DND-41 (cell line): ENCODE measurements at regions not wholly inside any gene's neighbourhood (a gene's known extent, or its start where the extent isn't known, plus 50 kb on each side); places are given as distances from the start of the nearest gene placed in this dataset.
"Not testable (repeated sequence)": the region's sequence is repeated elsewhere in the genome, so short reads cannot be mapped to it uniquely, and the experiment has no call there.

Source experiments
- ATAC-seq: fragments of 200-7000 bp; cut with Tn5 transposase; 3 replicates; pipeline ENCODE4 v1.9.1; 2021; ENCODE audit warnings: low read depth; ENCODE audit not compliant: insufficient read depth
- DNase-seq: peaks from one replicate; pipeline ENCODE4 v3.0.0-alpha.2; 2020
- H2AFZ ChIP-seq: 2 replicates; pipeline ENCODE4 v1.6.0; 2012; ENCODE audit warnings: low read depth, low read length
- H3K27ac ChIP-seq: 2 replicates; pipeline ENCODE4 v1.5.1; 2012; ENCODE audit warnings: low read length, inconsistent platforms
- H3K27me3 ChIP-seq: fragments of 200-600 bp; sonication (generic); 2 replicates; pipeline ENCODE4 v1.6.0; 2012; ENCODE audit warnings: low read length, mild to moderate bottlenecking, inconsistent platforms; ENCODE audit not compliant: insufficient read depth, poor library complexity
- H3K36me3 ChIP-seq: 2 replicates; pipeline ENCODE4 v1.5.1; 2012; ENCODE audit warnings: low read length, inconsistent platforms; ENCODE audit not compliant: insufficient read depth
- H3K4me1 ChIP-seq: 2 replicates; pipeline ENCODE4 v1.5.1; 2012; ENCODE audit warnings: mild to moderate bottlenecking, low read length; ENCODE audit not compliant: insufficient read depth
- H3K4me2 ChIP-seq: 2 replicates; pipeline ENCODE4 v1.6.0; 2012; ENCODE audit warnings: mild to moderate bottlenecking, moderate library complexity, low read length, inconsistent platforms; ENCODE audit not compliant: insufficient read depth
- H3K4me3 ChIP-seq, 2 experiments: fragments of 200-600 bp in 1 of 2; shearing (Covaris generic) in 1 of 2; 2 replicates each; pipeline ENCODE4 v1.5.1; 2012 to 2016; ENCODE audit warnings: inconsistent platforms in 2 of 2, low read length in 2 of 2, mild to moderate bottlenecking in 2 of 2, low read depth in 1 of 2, moderate library complexity in 1 of 2
- H3K79me2 ChIP-seq: 2 replicates; pipeline ENCODE4 v1.6.0; 2012; ENCODE audit warnings: low read length, inconsistent platforms; ENCODE audit not compliant: insufficient read depth
- H3K9ac ChIP-seq: 2 replicates; pipeline ENCODE4 v1.6.0; 2012; ENCODE audit warnings: low read depth, mild to moderate bottlenecking, inconsistent platforms, low read length, moderate library complexity
- H3K9me3 ChIP-seq: 2 replicates; pipeline ENCODE4 v1.5.1; 2012; ENCODE audit warnings: low read length, moderate library complexity, mild to moderate bottlenecking, inconsistent platforms; ENCODE audit not compliant: insufficient read depth, severe bottlenecking
- H4K20me1 ChIP-seq: 2 replicates; pipeline ENCODE4 v1.6.0; 2012; ENCODE audit warnings: low read length; ENCODE audit not compliant: insufficient read depth
- EZH2 ChIP-seq: IDR thresholded peaks from 3 replicates; pipeline ENCODE4 v1.6.1; 2012; ENCODE audit warnings: borderline replicate concordance, low read depth, mild to moderate bottlenecking, moderate library complexity, low read length, inconsistent platforms; ENCODE audit not compliant: severe bottlenecking
- TF ChIP-seq, protein P1 (sequence below): IDR thresholded peaks from 2 replicates; pipeline ENCODE4 v1.5.1; 2012; ENCODE audit warnings: borderline replicate concordance, low read length, moderate library complexity, mild to moderate bottlenecking; ENCODE audit not compliant: poor library complexity, severe bottlenecking; ENCODE audit errors: extremely low read depth

DNA sequence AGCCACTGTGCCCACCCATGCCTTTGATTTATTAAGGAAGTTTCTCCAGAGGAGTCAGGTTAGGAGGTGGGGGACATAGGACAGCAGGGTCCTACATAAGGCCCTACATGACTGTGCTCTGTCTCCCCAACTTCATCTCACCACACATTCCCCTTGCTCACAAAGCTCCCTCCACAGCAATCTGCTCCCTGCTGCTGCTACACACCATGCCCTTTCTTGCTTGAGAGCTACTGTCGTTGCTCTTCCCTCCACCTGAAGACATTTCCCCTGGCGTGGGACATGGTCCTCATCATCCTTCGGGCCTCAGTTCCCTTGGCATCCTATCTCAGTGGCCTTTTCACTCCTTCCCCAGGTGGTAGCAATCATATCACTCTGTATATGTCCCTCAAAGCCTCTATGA is 75.9 kb upstream of the DAPK1 start:
- Histone ChIP-seq H3K9me3 (no peaks in the 10 kb centered on the region), H3K4me2 (no peak overlapping the region), H2AFZ (no peak overlapping the region), H3K9ac (no peak overlapping the region), H3K27me3 (no peaks in the 10 kb centered on the region), H3K4me1 (no peaks in the 10 kb centered on the region), H3K4me3 (no peak overlapping the region), H3K79me2 (no peaks in the 10 kb centered on the region), H4K20me1 (no peaks in the 10 kb centered on the region), H3K36me3 (no peaks in the 10 kb centered on the region), H3K27ac (no peak overlapping the region)
- DNase-seq, result no peak
- no peak for TF ChIP-seq EZH2
- TF ChIP-seq, protein P1, sequence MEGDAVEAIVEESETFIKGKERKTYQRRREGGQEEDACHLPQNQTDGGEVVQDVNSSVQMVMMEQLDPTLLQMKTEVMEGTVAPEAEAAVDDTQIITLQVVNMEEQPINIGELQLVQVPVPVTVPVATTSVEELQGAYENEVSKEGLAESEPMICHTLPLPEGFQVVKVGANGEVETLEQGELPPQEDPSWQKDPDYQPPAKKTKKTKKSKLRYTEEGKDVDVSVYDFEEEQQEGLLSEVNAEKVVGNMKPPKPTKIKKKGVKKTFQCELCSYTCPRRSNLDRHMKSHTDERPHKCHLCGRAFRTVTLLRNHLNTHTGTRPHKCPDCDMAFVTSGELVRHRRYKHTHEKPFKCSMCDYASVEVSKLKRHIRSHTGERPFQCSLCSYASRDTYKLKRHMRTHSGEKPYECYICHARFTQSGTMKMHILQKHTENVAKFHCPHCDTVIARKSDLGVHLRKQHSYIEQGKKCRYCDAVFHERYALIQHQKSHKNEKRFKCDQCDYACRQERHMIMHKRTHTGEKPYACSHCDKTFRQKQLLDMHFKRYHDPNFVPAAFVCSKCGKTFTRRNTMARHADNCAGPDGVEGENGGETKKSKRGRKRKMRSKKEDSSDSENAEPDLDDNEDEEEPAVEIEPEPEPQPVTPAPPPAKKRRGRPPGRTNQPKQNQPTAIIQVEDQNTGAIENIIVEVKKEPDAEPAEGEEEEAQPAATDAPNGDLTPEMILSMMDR, result no peak
- ATAC-seq, result no peak

DNA sequence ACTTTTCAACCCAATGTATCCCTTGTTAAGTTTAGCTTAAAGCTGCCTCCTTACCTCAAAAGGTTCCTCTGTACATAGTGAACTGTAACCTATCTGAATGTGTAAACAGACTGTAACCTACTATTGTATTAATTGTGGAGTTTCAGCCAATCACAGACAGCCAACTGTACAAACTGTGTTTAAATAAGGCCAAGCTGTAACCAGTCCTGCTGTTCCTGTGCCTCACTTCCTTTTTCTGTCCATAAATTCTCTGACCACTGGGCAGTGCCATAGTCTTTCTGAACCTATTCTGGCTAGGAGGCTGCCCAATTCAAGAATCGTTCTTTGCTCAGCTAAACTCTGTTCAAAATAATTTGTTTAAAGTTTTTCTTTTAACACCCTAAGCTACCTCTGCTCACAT is 74.7 kb upstream of the DAPK1 start:
- TF ChIP-seq, protein P1, result no peak
- no peak for TF ChIP-seq EZH2
- Histone ChIP-seq H3K9ac (no peak overlapping the region), H4K20me1 (no peaks in the 10 kb centered on the region), H3K27me3 (no peaks in the 10 kb centered on the region), H3K27ac (no peak overlapping the region), H3K4me2 (no peak overlapping the region), H2AFZ (no peak overlapping the region), H3K4me1 (no peaks in the 10 kb centered on the region), H3K4me3 (no peak overlapping the region), H3K36me3 (no peaks in the 10 kb centered on the region), H3K9me3 (no peaks in the 10 kb centered on the region), H3K79me2 (no peaks in the 10 kb centered on the region)
- ATAC-seq, result no peak
- no peak for DNase-seq

- not testable (repeated sequence) for H3K9ac ChIP-seq, ATAC-seq, H2AFZ ChIP-seq, H3K79me2 ChIP-seq, H3K4me1 ChIP-seq, H3K36me3 ChIP-seq, H3K4me3 ChIP-seq, H3K4me2 ChIP-seq, H3K27ac ChIP-seq, H3K9me3 ChIP-seq, DNase-seq, H4K20me1 ChIP-seq, H3K27me3 ChIP-seq
Measured at GRCh38 chr9:87423885-87424284, 73.8 kb upstream of the DAPK1 start.

- H2AFZ ChIP-seq, result no peak overlapping the region
Measured at GRCh38 chr9:87425202-87425601, 72.5 kb upstream of the DAPK1 start.

More at GRCh38 chr9:87425202-87425601, 72.5 kb upstream of the DAPK1 start:
- Histone ChIP-seq H3K27ac (no peak overlapping the region), H3K4me1 (no peaks in the 10 kb centered on the region), H4K20me1 (no peaks in the 10 kb centered on the region), H3K4me2 (no peak overlapping the region), H3K79me2 (no peaks in the 10 kb centered on the region), H3K9ac (no peak overlapping the region), H3K36me3 (no peaks in the 10 kb centered on the region), H3K4me3 (no peak overlapping the region), H3K27me3 (no peaks in the 10 kb centered on the region), H3K9me3 (no peaks in the 10 kb centered on the region)
- ATAC-seq (no peak), DNase-seq (no peak)
- no peak for TF ChIP-seq EZH2
- TF ChIP-seq, protein P1, result no peak
